H9 (cell line): ENCODE measurements at regions not wholly inside any gene's neighbourhood (a gene's known extent, or its start where the extent isn't known, plus 50 kb on each side); places are given as distances from the start of the nearest gene placed in this dataset.

ENCODE experiments used
- DNase-seq: peaks from one replicate; pipeline ENCODE4 v3.0.0-alpha.2; 2017
- H2AFZ ChIP-seq: one replicate; pipeline ENCODE4 v1.6.1; 2013; ENCODE audit warnings: mild to moderate bottlenecking, low read length, control low read depth, moderate library complexity
- H2AK5ac ChIP-seq: 2 replicates; pipeline ENCODE4 v1.6.1; 2013; ENCODE audit warnings: low read length, control low read depth, mixed read lengths; ENCODE audit not compliant: insufficient read length
- H2BK120ac ChIP-seq: one replicate; pipeline ENCODE4 v1.6.1; 2013; ENCODE audit warnings: low read depth, mild to moderate bottlenecking, low read length, control low read depth, inconsistent platforms; ENCODE audit not compliant: poor library complexity, severe bottlenecking
- H2BK12ac ChIP-seq: 2 replicates; pipeline ENCODE4 v1.6.1; 2013; ENCODE audit warnings: low read length, control low read depth, mixed read lengths, low read depth; ENCODE audit not compliant: insufficient read length
- H2BK15ac ChIP-seq: 2 replicates; pipeline ENCODE4 v1.6.1; 2013; ENCODE audit warnings: low read depth, low read length, control low read depth
- H2BK20ac ChIP-seq: one replicate; pipeline ENCODE4 v1.6.1; 2013; ENCODE audit warnings: low read depth, mild to moderate bottlenecking, low read length, control low read depth, inconsistent platforms; ENCODE audit not compliant: poor library complexity, severe bottlenecking
- H2BK5ac ChIP-seq: 2 replicates; pipeline ENCODE4 v1.6.1; 2013; ENCODE audit warnings: low read length, control low read depth, mixed read lengths; ENCODE audit not compliant: insufficient read length
- H3K14ac ChIP-seq: 2 replicates; pipeline ENCODE4 v1.6.1; 2013; ENCODE audit warnings: low read length, control low read depth; ENCODE audit not compliant: insufficient read depth
- H3K18ac ChIP-seq: 2 replicates; pipeline ENCODE4 v1.6.1; 2013; ENCODE audit warnings: low read depth, mild to moderate bottlenecking, mixed read lengths, low read length, control low read depth; ENCODE audit not compliant: insufficient read length
- H3K23ac ChIP-seq: 2 replicates; pipeline ENCODE4 v1.6.1; 2013; ENCODE audit warnings: low read length, control low read depth, mixed read lengths, low read depth; ENCODE audit not compliant: insufficient read length
- H3K23me2 ChIP-seq: 2 replicates; pipeline ENCODE4 v1.6.1; 2013; ENCODE audit warnings: low read depth, mild to moderate bottlenecking, mixed read lengths, low read length, control low read depth; ENCODE audit not compliant: insufficient read length, poor library complexity, severe bottlenecking
- H3K27ac ChIP-seq: 2 replicates; pipeline ENCODE4 v1.5.1; 2013; ENCODE audit warnings: low read length, control low read depth, mixed read lengths, low read depth; ENCODE audit not compliant: insufficient read length
- H3K27me3 ChIP-seq: 2 replicates; pipeline ENCODE4 v1.6.1; 2013; ENCODE audit warnings: low read length, control low read depth, inconsistent platforms; ENCODE audit not compliant: insufficient read depth
- H3K4ac ChIP-seq: 2 replicates; pipeline ENCODE4 v1.6.1; 2013; ENCODE audit warnings: low read depth, mild to moderate bottlenecking, control low read depth, inconsistent platforms, low read length, moderate library complexity
- H3K4me1 ChIP-seq: 2 replicates; pipeline ENCODE4 v1.6.1; 2013; ENCODE audit warnings: low read length, control low read depth, inconsistent platforms; ENCODE audit not compliant: insufficient read depth
- H3K4me2 ChIP-seq: 2 replicates; pipeline ENCODE4 v1.6.1; 2013; ENCODE audit warnings: low read length, control low read depth, mixed read lengths; ENCODE audit not compliant: insufficient read length, insufficient read depth
- H3K56ac ChIP-seq: 2 replicates; pipeline ENCODE4 v1.6.1; 2013; ENCODE audit warnings: low read depth, mild to moderate bottlenecking, mixed read lengths, low read length, control low read depth; ENCODE audit not compliant: insufficient read length
- H3K79me1 ChIP-seq: 2 replicates; pipeline ENCODE4 v1.6.1; 2013; ENCODE audit warnings: low read depth, mild to moderate bottlenecking, moderate library complexity, low read length, control low read depth, inconsistent platforms; ENCODE audit not compliant: insufficient read depth, poor library complexity, severe bottlenecking
- H3K79me2 ChIP-seq: 2 replicates; pipeline ENCODE4 v1.6.1; 2013; ENCODE audit warnings: low read length, control low read depth, inconsistent platforms; ENCODE audit not compliant: insufficient read depth
- H3K9ac ChIP-seq: 2 replicates; pipeline ENCODE4 v1.6.1; 2013; ENCODE audit warnings: low read length, control low read depth, mixed read lengths; ENCODE audit not compliant: insufficient read length; ENCODE audit errors: extremely low read depth
- H3K9me3 ChIP-seq: one replicate; pipeline ENCODE4 v1.6.1; 2013; ENCODE audit warnings: low read depth, low read length, inconsistent platforms; ENCODE audit not compliant: control insufficient read depth
- H3T11ph ChIP-seq: one replicate; pipeline ENCODE4 v1.6.1; 2013; ENCODE audit warnings: mild to moderate bottlenecking, low read length, control low read depth, inconsistent platforms
- H4K20me1 ChIP-seq: one replicate; pipeline ENCODE4 v1.6.1; 2013; ENCODE audit not compliant: control insufficient read depth, insufficient read length, insufficient read depth
- H4K5ac ChIP-seq: 2 replicates; pipeline ENCODE4 v1.6.1; 2013; ENCODE audit warnings: low read depth, mild to moderate bottlenecking, mixed read lengths, low read length, control low read depth; ENCODE audit not compliant: insufficient read length
- H4K8ac ChIP-seq: replicated peaks from 2 replicates; pipeline ENCODE4 v1.6.1; 2013; ENCODE audit warnings: low read length, control low read depth, mixed read lengths, low read depth; ENCODE audit not compliant: insufficient read length
- H4K91ac ChIP-seq: 2 replicates; pipeline ENCODE4 v1.6.1; 2013; ENCODE audit warnings: low read depth, mild to moderate bottlenecking, moderate library complexity, mixed read lengths, low read length, control low read depth; ENCODE audit not compliant: insufficient read length
- H3K27ac Mint-ChIP-seq, 3 experiments: 2 replicates in 2 of 3; 3 replicates in 1 of 3; pipeline ENCODE4 v1.8.0; 2020 to 2021; ENCODE audit warnings: mixed read lengths in 3 of 3, mild to moderate bottlenecking in 1 of 3, moderate library complexity in 1 of 3
- H3K27me3 Mint-ChIP-seq: 2 replicates; pipeline ENCODE4 v1.8.0; 2021; ENCODE audit warnings: low read depth, mild to moderate bottlenecking, moderate library complexity, mixed read lengths
- H3K36me3 Mint-ChIP-seq, 3 experiments: 2 replicates in 2 of 3; 3 replicates in 1 of 3; pipeline ENCODE4 v1.8.0; 2020 to 2021; ENCODE audit warnings: low read depth in 3 of 3, mixed read lengths in 3 of 3; ENCODE audit not compliant: insufficient read depth in 1 of 3
- H3K4me1 Mint-ChIP-seq, 2 experiments: 2 replicates each; pipeline ENCODE4 v1.8.0; 2020; ENCODE audit warnings: mixed read lengths in 2 of 2
- H3K4me3 Mint-ChIP-seq, 2 experiments: 2 replicates in 1 of 2; 3 replicates in 1 of 2; pipeline ENCODE4 v1.8.0; 2020 to 2021; ENCODE audit warnings: mild to moderate bottlenecking in 2 of 2, mixed read lengths in 2 of 2, moderate library complexity in 1 of 2
- H3K9me3 Mint-ChIP-seq, 2 experiments: 2 replicates in 1 of 2; 3 replicates in 1 of 2; pipeline ENCODE4 v1.8.0; 2020; ENCODE audit warnings: mild to moderate bottlenecking in 2 of 2, mixed read lengths in 2 of 2, moderate library complexity in 1 of 2
- CTCF ChIP-seq: fragments of 200-600 bp; sonication (generic); conservative IDR thresholded peaks from 3 replicates; pipeline ENCODE4 v1.8.0; 2021; ENCODE audit warnings: antibody characterized with exemption, mild to moderate bottlenecking
- WGBS: extraction: QIAGEN DNeasy Blood & Tissue Kit; methylation state at CpG from one replicate; pipeline ENCODE4 v1.1.7; 2013; ENCODE audit warnings: missing lambda C conversion rate, low lambda C conversion rate, mixed read lengths; ENCODE audit not compliant: insufficient read length; ENCODE audit errors: extremely low coverage; 5-methylcytosine and 5-hydroxymethylcytosine counted together

- H4K8ac ChIP-seq: no peak overlapping the region
- H3T11ph ChIP-seq: no peak overlapping the region
- no peak overlapping the region for H3K23ac ChIP-seq
- H3K9ac ChIP-seq: no peak overlapping the region
- Mint-ChIP-seq H3K4me3 (no peak overlapping the region), H3K9me3 (no peaks in the 10 kb centered on the region), H3K36me3 (no peaks in the 10 kb centered on the region), H3K27me3 (peaks cover 2% of the 10 kb centered on the region; the same call in 1 of the 2 replicates), H3K27ac (no peak overlapping the region), H3K4me1 (peaks cover 6 to 8% of the 10 kb centered on the region in 2 experiments)
- H3K23me2 ChIP-seq: no peaks in the 10 kb centered on the region
- H3K27ac ChIP-seq: no peak overlapping the region
- no CpG with 5 or more reads among the region's 2 CpGs for WGBS
- peaks cover 2% of the 10 kb centered on the region; the same call in 1 of the 2 replicates for H3K4me1 ChIP-seq
- no peak overlapping the region for H2BK20ac ChIP-seq
- no peak overlapping the region for H3K14ac ChIP-seq
- H2BK120ac ChIP-seq: no peak overlapping the region
- H3K9me3 ChIP-seq: no peaks in the 10 kb centered on the region
- H2BK5ac ChIP-seq: no peak overlapping the region
- no peak overlapping the region for H3K18ac ChIP-seq
- no peak for TF ChIP-seq CTCF
- no peaks in the 10 kb centered on the region for H3K27me3 ChIP-seq
- no peak overlapping the region for H2AFZ ChIP-seq
- H3K79me1 ChIP-seq: no peaks in the 10 kb centered on the region
- H2AK5ac ChIP-seq: no peak overlapping the region
- no peaks in the 10 kb centered on the region for H3K79me2 ChIP-seq
- H3K4me2 ChIP-seq: no peak overlapping the region
- H4K5ac ChIP-seq: no peak overlapping the region
- H3K4ac ChIP-seq: no peak overlapping the region
- H2BK12ac ChIP-seq: no peak overlapping the region
- H2BK15ac ChIP-seq: no peak overlapping the region
- no peak for DNase-seq
- no peaks in the 10 kb centered on the region for H4K20me1 ChIP-seq
- no peak overlapping the region for H3K56ac ChIP-seq
- no peak overlapping the region for H4K91ac ChIP-seq
These were observed 504.2 kb downstream of the ENC1 start for GRCh38 chr5:74136276-74136825.
